Inferior parietal cortex (tissue), 1 donor: ENCODE measurements at regions not wholly inside any gene's neighbourhood (a gene's known extent, or its start where the extent isn't known, plus 50 kb on each side); places are given as distances from the start of the nearest gene placed in this dataset.
"Not testable (repeated sequence)": the region's sequence is repeated elsewhere in the genome, so short reads cannot be mapped to it uniquely, and the experiment has no call there.

Source experiments
- DNase-seq: peaks from one replicate; pipeline ENCODE4 v3.0.0-alpha.2; 2016; ENCODE audit errors: extremely low spot score

DNA sequence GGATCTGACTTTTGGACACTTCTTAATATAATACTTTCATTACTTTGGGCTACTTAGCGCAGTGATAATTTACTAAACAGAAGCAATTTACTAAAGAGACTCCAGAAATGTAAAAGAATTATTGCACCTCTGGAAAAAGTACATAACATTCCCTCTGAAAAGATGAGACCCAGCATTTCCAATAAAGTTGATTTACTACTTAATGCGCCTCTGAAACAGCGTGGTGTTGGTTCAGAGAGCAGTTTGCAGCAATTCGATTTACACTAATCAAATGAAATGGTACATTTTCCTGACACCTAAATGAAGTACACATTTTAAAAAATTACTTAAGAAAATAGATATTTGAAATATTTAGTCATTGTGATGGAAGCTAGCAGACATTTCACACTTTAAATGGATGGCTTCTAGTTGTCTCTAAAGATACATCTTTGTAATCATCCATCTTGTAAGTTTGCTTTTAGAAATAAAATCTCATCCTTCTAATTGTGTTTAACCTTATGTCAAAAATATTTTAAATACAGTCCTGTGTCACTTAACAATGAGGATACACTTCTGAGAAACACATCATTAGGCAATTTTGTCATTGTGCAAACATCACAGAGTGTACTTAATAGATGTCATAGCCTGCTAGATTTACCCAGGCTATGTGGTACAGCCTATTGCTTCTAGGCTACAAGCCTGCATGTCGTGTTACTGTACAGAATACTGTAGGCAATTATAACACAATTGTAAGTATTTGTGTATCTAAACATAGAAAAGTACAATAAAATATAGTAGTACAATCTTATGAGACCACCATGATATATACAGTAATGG lies 284.6 kb upstream of the UBE2E3 start:
- no peak for DNase-seq

DNA sequence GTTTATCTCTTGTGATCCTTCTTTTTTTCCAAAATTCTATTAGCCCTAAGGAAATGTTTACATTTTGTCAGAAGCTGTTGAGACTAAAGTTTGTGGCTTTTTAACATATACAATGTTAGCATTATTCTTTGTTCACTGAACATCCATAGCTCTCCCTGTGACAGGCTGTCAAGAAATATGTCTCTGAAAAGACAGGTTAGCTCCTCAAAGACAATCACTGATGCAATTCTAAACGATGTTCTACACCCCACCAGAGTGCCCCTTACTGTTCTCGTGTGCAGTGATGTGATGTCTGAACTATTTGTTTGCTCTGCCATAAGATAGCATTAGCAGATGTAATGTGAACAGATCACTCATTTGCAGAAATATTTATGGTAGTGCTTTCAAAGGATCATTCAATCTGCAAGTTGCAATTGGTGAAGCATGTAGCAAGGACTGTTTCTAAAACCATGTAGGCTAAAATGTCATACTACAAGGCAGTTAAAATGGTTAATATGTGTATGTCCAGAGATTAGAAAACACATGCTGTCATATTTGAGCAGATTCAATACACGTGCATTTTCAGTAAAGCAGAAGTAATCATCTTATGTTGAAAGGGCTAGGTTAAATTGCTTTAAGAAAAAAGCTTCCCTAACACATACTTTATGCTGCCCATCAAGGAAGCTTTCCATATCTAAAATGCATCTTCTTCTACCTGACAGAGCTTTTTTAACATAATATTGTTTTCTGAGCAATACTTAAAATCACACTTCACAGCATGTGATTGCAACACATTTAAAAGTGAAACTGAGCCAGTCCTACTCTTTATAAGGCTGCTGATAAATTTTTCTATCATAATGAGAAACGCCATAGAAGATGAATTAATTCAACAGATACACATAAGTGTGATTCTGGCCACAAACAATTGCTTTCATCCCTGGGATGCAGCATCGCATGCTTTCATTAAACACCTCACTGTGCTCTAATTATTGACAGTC lies 285.7 kb upstream of the UBE2E3 start:
- DNase-seq = no peak

DNA sequence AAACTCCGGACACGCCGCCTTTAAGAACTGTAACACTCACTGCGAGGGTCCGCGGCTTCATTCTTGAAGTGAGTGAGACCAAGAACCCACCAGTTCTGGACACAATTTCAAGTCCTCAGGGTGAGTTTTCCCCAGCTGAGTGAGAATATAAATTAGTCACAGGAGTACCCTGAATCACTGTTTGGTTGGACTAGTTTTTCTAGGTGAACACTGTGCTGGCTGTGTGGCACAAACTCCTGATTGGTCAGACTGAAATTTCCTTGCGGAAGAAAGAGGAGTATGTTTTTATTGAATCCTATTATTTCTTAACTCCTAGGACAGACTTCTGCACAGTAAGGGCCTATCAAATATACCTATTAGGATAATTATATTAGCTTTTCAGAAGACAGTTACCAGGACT lies 288.1 kb upstream of the UBE2E3 start:
- no peak for DNase-seq

DNA sequence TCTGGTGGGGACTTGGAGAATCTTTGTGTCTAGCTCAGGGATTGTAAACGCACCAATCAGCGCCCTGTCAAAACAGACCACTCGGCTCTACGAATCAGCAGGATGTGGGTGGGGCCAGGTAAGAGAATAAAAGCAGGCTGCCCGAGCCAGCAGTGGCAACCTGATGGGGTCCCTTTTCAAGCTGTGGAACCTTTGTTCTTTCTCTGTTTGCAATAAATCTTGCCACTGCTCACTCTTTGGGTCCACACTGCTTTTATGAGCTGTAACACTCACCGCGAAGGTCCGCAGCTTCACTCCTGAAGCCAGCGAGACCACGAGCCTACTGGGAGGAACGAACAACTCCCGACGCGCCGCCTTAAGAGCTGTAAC lies 288.6 kb upstream of the UBE2E3 start:
- DNase-seq = not testable (repeated sequence)

DNA sequence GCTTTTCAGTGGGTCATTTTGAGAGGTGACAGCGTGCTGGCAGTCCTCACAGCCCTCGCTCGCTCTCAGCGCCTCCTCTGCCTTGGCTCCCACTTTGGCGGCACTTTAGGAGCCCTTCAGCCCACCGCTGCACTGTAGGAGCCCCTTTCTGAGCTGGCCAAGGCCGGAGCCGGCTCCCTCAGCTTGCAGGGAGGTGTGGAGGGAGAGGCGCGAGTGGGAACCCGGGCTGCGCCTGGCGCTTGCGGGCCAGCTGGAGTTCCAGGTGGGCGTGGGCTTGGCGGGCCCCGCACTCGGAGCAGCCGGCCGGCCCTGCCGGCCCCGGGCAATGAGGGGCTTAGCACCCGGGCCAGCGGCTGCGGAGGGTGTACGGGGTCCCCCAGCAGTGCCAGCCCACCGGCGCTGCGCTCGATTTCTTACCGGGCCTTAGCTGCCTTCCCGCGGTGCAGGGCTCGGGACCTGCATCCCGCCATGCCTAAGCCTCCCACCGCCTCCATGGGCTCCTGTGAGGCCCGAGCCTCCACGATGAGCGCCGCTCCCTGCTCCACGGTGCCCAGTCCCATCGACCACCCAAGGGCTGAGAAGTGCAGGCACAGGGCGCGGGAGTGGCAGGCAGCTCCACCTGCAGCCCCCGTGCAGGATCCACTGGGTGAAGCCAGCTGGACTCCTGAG lies 289.1 kb upstream of the UBE2E3 start:
- DNase-seq = not testable (repeated sequence)

DNA sequence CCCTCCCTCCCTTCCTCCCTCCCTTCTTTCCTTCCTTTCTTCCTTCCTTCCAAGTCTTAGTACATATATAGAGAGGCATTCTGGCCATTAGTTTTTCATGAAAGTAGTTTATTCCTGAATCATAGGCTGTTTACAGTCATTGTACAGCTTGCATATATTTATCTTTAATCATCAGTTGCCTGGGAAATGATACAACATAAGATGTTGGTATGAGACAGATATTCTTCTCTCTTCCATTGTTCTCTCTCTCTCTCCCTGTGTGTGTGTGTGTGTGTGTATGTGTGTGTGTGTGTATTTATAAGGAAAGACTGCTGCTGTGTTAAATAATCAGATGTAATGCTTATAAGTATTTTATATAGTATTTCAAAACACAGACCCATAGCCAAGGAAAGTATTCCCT lies 289.8 kb upstream of the UBE2E3 start:
- DNase-seq = no peak

DNA sequence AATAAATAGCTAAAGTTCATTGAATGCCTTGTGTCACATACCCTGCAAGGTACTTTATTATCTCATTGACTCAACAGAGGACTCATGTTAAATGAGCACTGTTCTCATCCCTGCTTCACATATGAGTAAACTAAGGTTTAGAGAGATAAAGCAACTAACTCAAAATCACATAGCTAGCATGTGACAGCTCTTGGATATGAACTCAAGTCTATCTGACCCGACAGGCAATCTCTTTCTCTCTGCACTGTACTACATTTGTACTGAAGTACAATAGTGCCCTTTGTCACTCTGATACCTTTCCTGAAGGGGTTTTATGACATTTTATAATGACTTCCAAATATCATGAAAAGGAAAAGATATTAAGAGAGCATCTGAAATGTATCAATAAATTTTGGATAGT lies 297.5 kb upstream of the UBE2E3 start:
- no peak for DNase-seq

DNA sequence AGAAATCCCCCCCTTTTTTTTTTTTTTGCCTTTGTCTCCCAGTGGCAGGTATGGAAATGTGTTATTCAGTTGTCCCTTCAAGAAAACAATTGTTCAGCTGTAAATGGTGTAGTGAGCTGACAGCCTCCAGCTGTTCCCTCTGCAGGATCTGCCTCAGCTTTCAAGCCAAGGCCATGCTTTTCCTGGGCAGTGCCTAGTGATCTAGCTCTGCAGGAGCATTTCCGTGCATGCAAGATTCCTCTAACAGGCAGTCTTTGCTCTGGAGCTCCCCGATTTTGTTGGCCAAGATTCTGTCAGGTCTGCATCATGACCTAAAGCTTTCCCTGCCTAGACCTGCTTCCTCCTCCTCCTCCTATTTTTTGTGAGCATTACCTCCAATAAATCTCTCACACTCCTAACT lies 300.7 kb upstream of the UBE2E3 start:
- DNase-seq = no peak

DNA sequence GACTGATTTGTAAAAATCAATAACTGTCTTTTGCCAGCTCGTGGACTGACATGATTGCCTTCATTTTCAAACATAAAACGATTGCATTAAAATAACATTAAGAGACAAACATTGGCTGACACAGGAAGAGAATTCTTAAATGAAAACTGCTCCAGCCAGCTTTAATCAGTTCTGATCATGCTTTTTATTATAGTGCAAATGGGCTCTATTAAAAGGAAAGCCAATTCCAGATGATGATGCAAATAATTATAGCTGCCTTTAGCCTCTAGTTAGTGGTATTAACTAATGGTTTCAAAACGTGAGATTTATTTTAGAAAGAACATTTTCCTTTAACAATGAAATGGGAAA lies 301.8 kb upstream of the UBE2E3 start:
- DNase-seq = no peak

DNA sequence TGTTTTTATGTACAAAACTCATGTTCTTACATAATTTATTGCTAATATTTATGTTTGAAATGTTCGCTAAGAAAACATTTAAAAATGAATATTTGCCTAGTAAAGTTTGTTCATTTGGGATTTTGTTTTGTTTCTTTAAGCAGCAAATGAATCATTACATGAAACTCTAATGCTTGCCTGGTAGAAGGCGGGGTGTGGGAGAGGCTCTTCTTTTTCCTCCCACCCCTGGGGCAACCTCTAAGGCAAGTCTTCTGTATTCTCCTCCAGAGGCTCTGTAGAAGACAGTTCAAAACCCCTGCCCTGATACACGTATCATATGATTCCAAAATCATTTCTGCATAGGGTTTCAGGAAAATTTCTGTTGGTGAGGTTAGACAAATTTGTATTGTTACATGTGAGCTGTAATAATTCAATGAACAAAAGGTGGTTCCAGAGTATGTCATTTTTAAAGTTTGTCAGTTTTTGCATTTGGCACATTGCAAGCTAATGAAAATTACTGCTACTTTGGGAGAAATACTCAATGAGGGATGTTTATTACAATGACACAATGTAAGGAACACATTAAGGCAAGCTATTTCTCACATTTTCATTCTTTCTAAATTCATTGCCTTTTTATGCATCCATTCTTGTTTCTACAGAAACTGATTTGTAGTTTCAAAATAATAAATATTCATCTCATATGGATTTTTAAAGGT lies 302.3 kb upstream of the UBE2E3 start:
- no peak for DNase-seq

DNA sequence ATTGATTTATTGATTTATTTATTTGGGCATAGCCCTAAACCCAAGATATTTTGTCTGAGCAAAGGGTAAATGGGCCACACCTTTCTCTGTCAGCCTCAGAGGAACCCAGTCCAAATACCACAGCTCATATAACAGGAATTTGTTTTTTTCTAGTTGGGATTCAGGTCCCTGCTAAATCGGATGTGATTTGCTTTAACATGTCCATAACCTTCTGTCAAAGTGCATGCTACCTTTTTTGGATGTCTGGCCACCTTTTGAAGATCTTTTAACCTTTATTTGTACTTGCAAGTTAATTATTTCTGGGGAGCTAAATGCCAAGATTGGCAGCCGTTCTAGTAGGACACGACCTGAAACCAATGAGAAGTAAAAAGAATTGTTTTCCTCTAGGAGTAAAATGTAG lies 303.2 kb upstream of the UBE2E3 start:
- DNase-seq = no peak

DNA sequence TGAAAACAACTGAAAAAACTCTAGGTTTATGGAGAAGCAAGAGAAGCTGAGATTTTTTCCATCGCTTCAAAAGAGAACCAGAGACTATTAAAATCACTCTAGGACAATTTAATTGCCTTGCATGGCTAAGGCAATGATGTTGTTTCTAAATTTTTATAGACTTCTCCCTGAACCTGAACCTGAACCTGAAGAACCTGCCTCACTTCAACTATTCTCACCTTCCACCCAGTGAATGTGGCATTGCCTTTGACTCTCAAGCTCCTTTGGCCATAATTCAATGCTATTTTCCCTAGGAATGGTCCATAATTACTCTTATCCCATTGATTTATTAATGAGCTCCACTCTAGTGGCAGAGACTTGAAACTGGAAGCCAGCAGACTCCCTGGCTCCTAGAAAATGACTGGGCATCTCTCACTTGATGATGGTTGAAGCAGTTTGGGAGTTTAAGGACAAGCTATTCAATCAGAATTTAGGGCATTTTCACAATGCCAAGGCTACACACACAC lies 303.8 kb upstream of the UBE2E3 start:
- DNase-seq = no peak

DNA sequence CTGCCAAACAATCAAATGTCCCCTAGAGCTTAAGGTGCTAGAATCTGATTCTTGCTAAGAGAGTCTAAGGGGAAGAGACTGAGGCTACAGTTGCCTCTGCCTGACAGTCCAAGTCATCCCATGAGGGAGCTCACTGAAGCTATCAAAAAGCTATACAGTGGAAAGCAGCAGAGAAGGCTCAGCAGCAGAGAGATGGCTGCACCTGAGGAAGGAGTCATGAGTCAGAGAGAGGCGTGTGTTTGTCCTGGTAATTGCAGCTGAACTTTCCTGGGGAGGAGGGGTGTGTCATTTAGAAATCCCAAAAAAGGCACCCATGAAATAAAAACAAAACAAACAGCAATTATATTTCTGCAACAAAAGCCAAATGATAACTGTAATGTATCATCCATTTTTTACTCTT lies 305.2 kb upstream of the UBE2E3 start:
- DNase-seq = no peak

DNA sequence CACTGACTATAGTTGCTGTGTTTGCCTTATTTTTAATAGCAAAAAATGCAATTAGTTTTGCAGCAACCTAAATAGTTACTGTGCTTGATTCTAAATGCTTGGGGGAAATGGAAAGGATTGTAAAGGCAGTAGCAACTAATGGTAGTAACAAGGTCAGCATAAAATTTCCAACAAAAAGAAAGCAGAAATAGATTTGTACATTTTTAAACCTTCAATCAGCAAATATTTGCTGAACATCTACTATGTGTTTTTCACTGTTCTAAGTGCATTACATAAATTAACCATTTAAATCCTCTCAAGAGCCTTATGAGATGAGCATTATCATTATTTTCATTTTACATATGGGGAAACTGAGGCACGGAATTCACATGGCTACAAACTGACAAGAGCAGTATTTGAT lies 308.0 kb upstream of the UBE2E3 start:
- DNase-seq = no peak

DNA sequence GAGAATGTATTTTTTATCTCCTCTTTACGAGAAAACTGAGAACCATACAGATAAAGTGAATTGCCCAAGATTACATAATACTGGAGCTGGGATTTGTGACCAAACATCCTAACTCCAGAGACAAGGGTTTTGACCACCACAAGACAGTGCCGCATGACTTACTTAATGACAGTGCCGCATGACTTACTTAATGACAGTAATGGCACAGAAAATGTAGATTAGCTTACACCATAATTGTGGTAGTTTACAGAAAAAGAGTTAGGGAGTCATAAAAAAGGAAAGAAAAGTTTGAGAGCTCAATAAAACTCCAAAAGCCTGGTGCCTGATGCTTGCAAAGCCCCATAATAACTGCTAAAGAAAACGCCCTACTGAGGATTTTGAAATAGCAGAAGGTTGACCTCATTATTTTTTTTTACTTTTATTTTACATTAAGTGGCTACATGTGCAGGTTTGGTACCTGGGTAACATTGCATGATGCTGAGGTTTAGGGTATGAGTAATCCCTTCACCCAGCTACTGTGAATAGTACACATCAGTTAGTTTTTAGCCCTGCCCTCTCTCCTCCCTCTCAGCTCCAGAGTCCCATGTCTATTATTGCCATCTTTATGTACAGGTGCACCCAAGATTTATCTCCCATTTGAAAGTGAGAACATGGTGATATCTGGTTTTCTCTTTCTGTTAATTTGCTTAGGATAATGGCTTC lies 310.0 kb upstream of the UBE2E3 start:
- no peak for DNase-seq

DNA sequence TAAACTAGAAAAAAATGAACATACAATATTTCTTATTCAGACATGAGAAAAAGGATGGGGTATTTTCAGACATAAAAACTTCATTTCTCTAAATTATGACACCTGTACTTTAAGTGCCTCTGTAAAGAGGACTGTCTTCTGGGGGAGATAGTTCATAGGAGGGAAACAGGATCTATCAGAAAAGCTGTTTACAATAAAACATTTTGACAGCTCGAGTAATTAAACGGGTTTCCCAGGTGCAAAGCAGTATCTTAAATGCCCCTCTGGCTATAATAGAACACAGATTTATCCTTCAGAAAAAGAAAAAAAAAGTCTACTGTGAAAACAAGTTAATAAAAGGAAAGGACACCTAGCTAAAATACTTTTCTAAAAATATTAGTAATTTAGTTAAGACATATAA lies 311.4 kb upstream of the UBE2E3 start:
- DNase-seq = no peak

DNA sequence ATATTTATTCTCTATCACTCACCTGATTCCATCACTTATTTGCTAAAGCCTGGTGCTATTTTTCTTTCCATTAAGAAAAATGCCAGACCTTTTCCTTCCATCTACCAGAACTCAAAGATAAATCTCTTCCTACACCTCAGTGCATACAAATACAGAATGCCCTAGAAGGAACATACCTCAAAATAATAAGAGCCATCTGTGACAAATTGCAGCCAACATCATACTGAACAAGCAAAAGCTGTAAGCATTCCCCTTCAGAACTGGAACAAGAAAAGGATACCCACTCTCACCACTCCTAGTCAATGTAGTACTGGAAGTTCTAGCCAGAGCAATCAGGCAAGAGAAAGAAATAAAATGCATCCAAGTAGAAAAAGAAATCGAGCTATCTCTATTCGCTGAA lies 315.9 kb upstream of the UBE2E3 start:
- DNase-seq = peak; percentile 51

DNA sequence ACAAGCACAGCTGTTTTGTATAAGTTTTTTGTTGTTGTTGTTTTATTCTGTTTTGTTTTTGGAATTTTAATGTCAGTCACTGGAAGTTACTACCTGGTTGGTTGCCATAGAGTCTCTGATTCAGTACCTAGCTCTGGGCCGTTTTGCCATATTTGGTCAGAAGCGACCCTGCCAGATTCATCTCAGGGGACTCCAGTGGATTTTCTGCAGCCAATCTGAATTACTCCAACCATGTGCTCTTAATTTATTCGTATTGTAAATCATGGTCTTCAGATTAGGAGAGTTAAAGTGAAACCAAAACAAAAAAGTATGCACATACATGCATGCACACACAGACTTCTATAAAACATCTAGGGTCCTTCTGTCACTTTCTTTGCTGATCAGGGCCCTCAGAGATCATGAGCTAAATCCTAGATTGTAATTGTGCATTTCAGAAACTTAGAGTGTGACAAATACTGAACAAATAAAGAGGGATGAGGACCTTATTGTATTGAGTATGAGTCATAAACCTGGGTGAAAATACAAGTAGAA lies 317.4 kb upstream of the UBE2E3 start:
- no peak for DNase-seq

DNA sequence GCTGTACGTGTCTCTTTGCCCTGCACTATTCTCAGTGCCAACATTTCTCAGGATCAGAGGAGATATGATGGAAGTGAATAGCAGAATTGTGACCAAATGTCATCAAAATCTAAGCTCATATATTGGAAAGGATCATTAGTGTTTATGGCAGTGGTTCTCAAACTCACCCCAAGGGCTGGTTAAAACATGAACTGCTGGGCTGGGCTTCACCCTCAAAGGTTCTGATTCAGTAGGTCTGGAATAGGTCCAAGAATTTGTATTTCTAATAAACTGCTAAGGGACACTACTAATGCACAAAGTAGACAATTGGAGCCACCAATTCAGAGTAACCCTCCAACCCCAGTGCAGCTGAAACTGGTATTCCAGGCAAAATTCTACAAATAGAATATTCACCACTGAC lies 317.9 kb upstream of the UBE2E3 start:
- DNase-seq = no peak

DNA sequence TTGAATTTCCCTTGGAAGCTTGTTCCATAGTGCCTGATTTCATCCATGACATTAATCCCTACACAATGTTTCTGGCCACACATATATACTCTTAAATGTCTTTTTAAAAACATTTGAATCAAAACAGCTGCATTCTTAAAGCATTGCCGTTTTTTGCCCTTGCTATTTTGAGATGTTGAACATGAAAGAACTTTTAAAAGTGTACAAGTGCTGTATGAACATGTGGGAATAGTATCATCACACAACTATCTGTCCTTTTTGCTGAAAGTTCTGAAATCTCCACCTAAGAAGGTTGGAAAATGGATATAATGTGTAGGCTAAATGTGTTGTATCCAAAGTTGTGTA lies 318.7 kb upstream of the UBE2E3 start:
- DNase-seq = no peak
